ENCODE measurements at regions not wholly inside any gene's neighbourhood (a gene's known extent, or its start where the extent isn't known, plus 50 kb on each side); places are given as distances from the start of the nearest gene placed in this dataset.

DNA sequence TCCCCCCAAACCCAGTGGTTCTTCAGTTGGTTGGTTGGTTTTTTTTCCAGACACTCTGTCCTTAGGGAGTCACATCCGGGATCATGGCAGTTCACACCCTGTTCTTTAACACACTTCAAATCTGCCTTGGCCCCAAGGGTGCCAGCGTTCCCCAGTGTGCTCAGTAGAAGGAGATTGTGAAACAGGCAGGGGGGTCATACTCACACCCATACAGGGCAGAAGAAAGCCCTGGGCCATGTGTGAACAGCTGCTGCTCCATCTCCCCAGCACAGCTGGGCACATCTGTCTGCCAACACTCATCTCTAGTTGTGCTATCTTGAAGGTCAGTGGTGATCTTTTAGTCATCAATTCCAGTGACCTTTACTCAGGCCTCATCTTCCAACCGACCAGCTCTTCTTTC lies 64.4 kb upstream of the FUT8 start:
- H3K4me3 ChIP-seq (replicated peaks; ENCODE audit: low read depth, low read length) = no peak overlapping the region
- DNase-seq (ENCODE audit: extremely low read depth, low read depth) = no peak
- TF ChIP-seq, protein P1, sequence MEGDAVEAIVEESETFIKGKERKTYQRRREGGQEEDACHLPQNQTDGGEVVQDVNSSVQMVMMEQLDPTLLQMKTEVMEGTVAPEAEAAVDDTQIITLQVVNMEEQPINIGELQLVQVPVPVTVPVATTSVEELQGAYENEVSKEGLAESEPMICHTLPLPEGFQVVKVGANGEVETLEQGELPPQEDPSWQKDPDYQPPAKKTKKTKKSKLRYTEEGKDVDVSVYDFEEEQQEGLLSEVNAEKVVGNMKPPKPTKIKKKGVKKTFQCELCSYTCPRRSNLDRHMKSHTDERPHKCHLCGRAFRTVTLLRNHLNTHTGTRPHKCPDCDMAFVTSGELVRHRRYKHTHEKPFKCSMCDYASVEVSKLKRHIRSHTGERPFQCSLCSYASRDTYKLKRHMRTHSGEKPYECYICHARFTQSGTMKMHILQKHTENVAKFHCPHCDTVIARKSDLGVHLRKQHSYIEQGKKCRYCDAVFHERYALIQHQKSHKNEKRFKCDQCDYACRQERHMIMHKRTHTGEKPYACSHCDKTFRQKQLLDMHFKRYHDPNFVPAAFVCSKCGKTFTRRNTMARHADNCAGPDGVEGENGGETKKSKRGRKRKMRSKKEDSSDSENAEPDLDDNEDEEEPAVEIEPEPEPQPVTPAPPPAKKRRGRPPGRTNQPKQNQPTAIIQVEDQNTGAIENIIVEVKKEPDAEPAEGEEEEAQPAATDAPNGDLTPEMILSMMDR (IDR thresholded peaks at IDR 0.05; ENCODE audit: low read depth, low read length, missing control alignments) = no peak

DNA sequence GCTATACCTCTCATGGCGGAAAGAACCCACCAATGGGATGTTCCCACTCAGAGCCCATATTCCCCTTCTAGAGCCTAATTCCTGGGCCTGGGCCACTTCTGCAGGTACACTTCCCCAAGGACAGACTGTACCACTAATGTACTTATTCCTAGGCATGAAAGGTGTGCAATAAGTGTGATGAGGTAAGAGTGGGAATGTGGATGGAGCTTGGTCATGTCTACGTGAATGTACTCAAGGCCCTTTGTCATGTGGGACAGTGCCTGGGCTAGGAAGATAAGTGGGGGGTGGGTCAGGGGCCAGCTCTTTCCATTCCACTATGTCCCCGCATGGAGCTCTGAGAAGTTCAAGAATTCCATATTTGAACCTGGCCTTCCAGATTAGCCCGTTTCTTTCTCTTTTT lies 63.4 kb upstream of the FUT8 start:
- TF ChIP-seq, protein P1 (IDR thresholded peaks at IDR 0.05; ENCODE audit: low read depth, low read length, missing control alignments) = no peak
- DNase-seq (ENCODE audit: extremely low read depth, low read depth) = no peak
- no peak overlapping the region for H3K4me3 ChIP-seq (replicated peaks; ENCODE audit: low read depth, low read length)

DNA sequence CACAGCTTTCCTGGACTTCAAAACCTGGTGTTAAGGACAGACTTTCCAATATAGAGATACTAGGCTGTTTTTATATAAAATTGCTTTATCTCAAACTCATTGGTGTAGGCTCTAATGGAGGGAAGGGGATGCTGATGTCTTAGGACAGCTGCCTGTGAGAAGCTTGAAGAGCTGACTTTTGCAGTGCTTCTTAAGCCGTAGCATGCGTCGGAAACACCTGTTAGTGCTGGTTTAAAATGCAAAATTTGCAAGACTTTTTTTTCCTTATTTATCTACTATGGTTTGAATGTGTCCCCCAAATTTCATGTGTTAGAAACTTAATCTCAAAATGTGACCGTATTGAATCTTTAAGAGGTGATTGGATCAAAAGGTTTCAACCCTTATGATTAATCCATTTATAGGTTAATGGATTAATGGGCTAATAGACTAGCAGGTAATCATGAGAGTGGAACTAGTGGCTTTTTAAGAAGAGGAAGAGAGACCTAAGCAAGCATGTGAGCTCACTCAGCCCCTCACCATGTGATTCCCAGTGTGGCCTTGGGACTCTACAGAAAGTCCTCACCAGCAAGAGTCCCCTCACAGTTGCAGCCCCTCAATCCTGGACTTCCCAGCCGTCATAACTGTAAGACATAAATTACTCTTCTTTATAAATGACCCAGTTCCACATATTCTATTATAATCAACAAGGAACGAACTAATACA lies 60.9 kb upstream of the FUT8 start:
- DNase-seq (ENCODE audit: extremely low read depth, low read depth) = no peak
- H3K4me3 ChIP-seq (replicated peaks; ENCODE audit: low read depth, low read length) = no peak overlapping the region
- TF ChIP-seq, protein P1 (IDR thresholded peaks at IDR 0.05; ENCODE audit: low read depth, low read length, missing control alignments) = no peak

DNA sequence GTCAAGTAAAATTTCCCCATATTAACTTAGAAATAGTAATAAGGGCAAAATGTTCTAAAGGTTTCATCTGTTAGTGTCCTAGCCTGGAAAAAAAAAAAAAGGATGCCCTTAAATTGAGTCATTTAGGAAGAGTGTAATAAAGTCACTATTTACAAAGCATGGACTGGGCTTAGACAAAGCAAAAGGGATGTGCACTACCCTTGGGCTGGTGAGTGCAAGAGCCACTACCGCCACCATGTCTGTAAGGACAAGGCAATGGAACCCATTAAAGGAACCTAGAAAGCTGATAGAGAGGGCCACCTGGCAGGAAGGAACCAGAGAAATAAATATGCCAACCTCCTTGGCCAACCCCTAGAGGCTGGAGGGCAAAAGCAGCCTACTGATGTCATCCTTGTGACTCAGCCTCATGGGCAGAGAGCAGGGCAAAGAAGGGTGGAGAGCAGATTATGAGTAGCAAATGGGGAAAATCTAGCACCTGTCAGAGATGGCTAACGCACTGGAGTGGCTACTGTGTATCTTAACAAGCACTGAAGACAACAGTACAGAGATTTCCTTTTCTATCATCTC lies 59.5 kb upstream of the FUT8 start:
- TF ChIP-seq, protein P1 (IDR thresholded peaks at IDR 0.05; ENCODE audit: low read depth, low read length, missing control alignments) = no peak
- no peak for DNase-seq (ENCODE audit: extremely low read depth, low read depth)
- H3K4me3 ChIP-seq (replicated peaks; ENCODE audit: low read depth, low read length) = no peak overlapping the region

DNA sequence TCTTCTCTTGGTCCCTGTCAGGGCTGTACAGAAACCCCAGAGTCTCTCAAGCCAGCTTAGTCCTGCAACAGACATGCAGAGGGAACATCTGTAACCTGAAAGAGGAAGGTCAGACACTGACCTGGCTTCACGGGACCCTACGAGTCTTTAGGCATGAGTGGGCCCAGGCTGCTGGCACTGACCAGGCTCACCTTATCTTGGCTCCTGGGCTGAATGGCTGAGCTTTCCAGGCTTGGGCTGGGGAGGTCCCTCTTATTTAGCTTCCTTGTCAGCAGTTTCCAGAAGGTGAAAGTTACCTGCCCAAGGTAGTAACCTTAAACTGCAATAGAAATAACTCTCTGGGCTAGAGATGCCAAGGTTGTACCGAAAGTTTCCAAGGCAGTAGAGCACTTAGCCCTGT lies 58.4 kb upstream of the FUT8 start:
- TF ChIP-seq, protein P1 (IDR thresholded peaks at IDR 0.05; ENCODE audit: low read depth, low read length, missing control alignments) = no peak
- no peak for DNase-seq (ENCODE audit: extremely low read depth, low read depth)
- no peak overlapping the region for H3K4me3 ChIP-seq (replicated peaks; ENCODE audit: low read depth, low read length)

DNA sequence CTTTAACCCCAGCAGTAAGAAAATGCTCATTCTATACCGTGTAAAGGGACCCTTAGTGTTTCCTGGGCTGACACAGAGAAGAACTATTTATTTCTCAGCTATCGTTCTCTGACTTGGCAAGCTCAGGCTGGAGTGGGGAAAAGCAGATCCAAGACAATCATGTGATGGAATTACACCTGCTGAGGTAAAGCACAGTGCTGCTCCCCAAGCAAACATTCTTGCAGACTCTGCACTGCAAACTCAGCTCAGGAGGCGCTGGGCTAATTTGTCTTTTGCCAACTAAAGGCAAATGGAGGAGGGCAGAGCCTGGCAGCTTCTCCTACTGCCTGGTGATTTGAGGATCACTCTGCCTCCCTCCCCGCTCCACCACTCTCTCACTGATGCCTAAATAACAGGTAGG lies 57.8 kb upstream of the FUT8 start:
- no peak overlapping the region for H3K4me3 ChIP-seq (replicated peaks; ENCODE audit: low read depth, low read length)
- DNase-seq (ENCODE audit: extremely low read depth, low read depth) = no peak

More for the DNA sequence above, 57.8 kb upstream of the FUT8 start:
- TF ChIP-seq, protein P1 (IDR thresholded peaks at IDR 0.05; ENCODE audit: low read depth, low read length, missing control alignments) = no peak

Data from HFF-Myc (cell line).